ENCODE measurements at regions not wholly inside any gene's neighbourhood (a gene's known extent, or its start where the extent isn't known, plus 50 kb on each side); places are given as distances from the start of the nearest gene placed in this dataset.

- intact Hi-C loops (cut with DNase I), result no loop called here
- DNase-seq (no peak), ATAC-seq (no peak)
Observed at GRCh38 chr3:159911664-159912037, 77.0 kb upstream of the IL12A start.

GRCh38 chr3:159913712-159914414, 74.8 kb upstream of the IL12A start:
- intact Hi-C loops (cut with DNase I), result no loop called here
- no peak for ATAC-seq
- no peak for DNase-seq

GRCh38 chr3:159914426-159914825, 74.2 kb upstream of the IL12A start:
- intact Hi-C loops (cut with DNase I), result no loop called here
- DNase-seq (no peak), ATAC-seq (no peak)

GRCh38 chr3:159916052-159916451, 72.6 kb upstream of the IL12A start:
- DNase-seq (no peak), ATAC-seq (no peak)
- intact Hi-C loops (cut with DNase I), result no loop called here

GRCh38 chr3:159917141-159917540, 71.5 kb upstream of the IL12A start:
- ATAC-seq (no peak), DNase-seq (no peak)
- intact Hi-C loops (cut with DNase I), result no loop called here

- no peak for DNase-seq
- intact Hi-C loops (cut with DNase I), result no loop called here
Observed at GRCh38 chr3:159919873-159920272, 68.8 kb upstream of the IL12A start.

GRCh38 chr3:159922193-159922840, 66.3 kb upstream of the IL12A start:
- intact Hi-C loops (cut with DNase I), result no loop called here
- DNase-seq (no peak), ATAC-seq (no peak)

More at GRCh38 chr3:159919873-159920272, 68.8 kb upstream of the IL12A start:
- peak in 1 of 2 donors; percentile 27 for ATAC-seq

GRCh38 chr3:159922861-159923312, 65.7 kb upstream of the IL12A start:
- intact Hi-C loops (cut with DNase I), result no loop called here
- ATAC-seq (no peak), DNase-seq (no peak)

- DNase-seq (no peak), ATAC-seq (no peak)
- intact Hi-C loops (cut with DNase I), result no loop called here
Observed at GRCh38 chr3:159923336-159923735, 65.3 kb upstream of the IL12A start.

GRCh38 chr3:159923956-159924355, 64.7 kb upstream of the IL12A start:
- no peak for ATAC-seq
- DNase-seq, result no peak
- intact Hi-C loops (cut with DNase I), result no loop called here

- intact Hi-C loops (cut with DNase I), result no loop called here
- DNase-seq, result no peak
- ATAC-seq, result no peak
Observed at GRCh38 chr3:159924411-159924810, 64.2 kb upstream of the IL12A start.

GRCh38 chr3:159925248-159925647, 63.4 kb upstream of the IL12A start:
- DNase-seq, result no peak
- intact Hi-C loops (cut with DNase I), result no loop called here
- ATAC-seq, result no peak

GRCh38 chr3:159926573-159926972, 62.1 kb upstream of the IL12A start:
- DNase-seq (no peak), ATAC-seq (no peak)
- intact Hi-C loops (cut with DNase I), result no loop called here

- intact Hi-C loops (cut with DNase I), result no loop called here
- ATAC-seq (peak in 1 of 2 donors; percentile 21), DNase-seq (no peak)
Observed at GRCh38 chr3:159928071-159928491, 60.6 kb upstream of the IL12A start.

GRCh38 chr3:159928666-159929065, 60.0 kb upstream of the IL12A start:
- intact Hi-C loops (cut with DNase I), result no loop called here
- ATAC-seq (peak in 1 of 2 donors; percentile 35), DNase-seq (no peak)

- DNase-seq (peak; percentile 52), ATAC-seq (peak; percentile 53 to 88)
- intact Hi-C loops (cut with DNase I), result loop anchor here in 1 of 2 donors (10.0 kb wide), 1 partner anchor 75 kb away; no protein-coding TSS in a partner anchor
Observed at GRCh38 chr3:159929171-159930141, 59.2 kb upstream of the IL12A start.

- DNase-seq (no peak), ATAC-seq (no peak)
- intact Hi-C loops (cut with DNase I), result loop anchor here in 1 of 2 donors (10.0 kb wide), 1 partner anchor 71 kb away; no protein-coding TSS in a partner anchor
Observed at GRCh38 chr3:159934216-159934615, 54.4 kb upstream of the IL12A start.

GRCh38 chr3:159936541-159936940, 52.1 kb upstream of the IL12A start:
- ATAC-seq (no peak), DNase-seq (no peak)
- intact Hi-C loops (cut with DNase I), result loop anchor here in 1 of 2 donors (10.0 kb wide), 1 partner anchor 68 kb away; no protein-coding TSS in a partner anchor

GRCh38 chr3:159937561-159938166, 51.0 kb upstream of the IL12A start:
- ATAC-seq (no peak), DNase-seq (no peak)
- intact Hi-C loops (cut with DNase I), result loop anchor here in 1 of 2 donors (10.0 kb wide), 1 partner anchor 67 kb away; no protein-coding TSS in a partner anchor
